Neutrophil (primary cell): ENCODE measurements at regions not wholly inside any gene's neighbourhood (a gene's known extent, or its start where the extent isn't known, plus 50 kb on each side); places are given as distances from the start of the nearest gene placed in this dataset.

Source experiments
- H3K27ac ChIP-seq: fragments of 200-600 bp; sonication (generic); 2 replicates; pipeline ENCODE4 v1.5.1; 2016; ENCODE audit warnings: mild to moderate bottlenecking, moderate library complexity
- H3K27me3 ChIP-seq: fragments of 200-600 bp; sonication (generic); 2 replicates; pipeline ENCODE4 v1.6.0; 2016; ENCODE audit warnings: mild to moderate bottlenecking
- H3K36me3 ChIP-seq: fragments of 200-600 bp; sonication (generic); 2 replicates; pipeline ENCODE4 v1.5.1; 2017
- H3K4me1 ChIP-seq, 2 experiments: fragments of 200-600 bp in 1 of 2; sonication (generic) in 1 of 2; 1 replicate in 1 of 2; 2 replicates in 1 of 2; pipeline versions ENCODE4 v1.5.1 to v1.6.1; 2013 to 2016; ENCODE audit warnings: low read depth in 1 of 2, low read length in 1 of 2, mild to moderate bottlenecking in 1 of 2, moderate library complexity in 1 of 2; ENCODE audit not compliant: control insufficient read depth in 1 of 2, insufficient read depth in 1 of 2
- H3K4me3 ChIP-seq, 2 experiments: fragments of 200-600 bp in 1 of 2; sonication (generic) in 1 of 2; 1 replicate in 1 of 2; 2 replicates in 1 of 2; pipeline ENCODE4 v1.5.1; 2013 to 2016; ENCODE audit warnings: low read depth in 1 of 2, low read length in 1 of 2, mild to moderate bottlenecking in 1 of 2, moderate library complexity in 1 of 2
- H3K9me3 ChIP-seq: fragments of 200-600 bp; sonication (generic); 2 replicates; pipeline ENCODE4 v1.5.1; 2016
- TF ChIP-seq, protein P1 (sequence below): fragments of 200-600 bp; sonication (generic); IDR thresholded peaks from 2 replicates; pipeline ENCODE4 v1.5.1; 2016; ENCODE audit warnings: antibody characterized with exemption

DNA sequence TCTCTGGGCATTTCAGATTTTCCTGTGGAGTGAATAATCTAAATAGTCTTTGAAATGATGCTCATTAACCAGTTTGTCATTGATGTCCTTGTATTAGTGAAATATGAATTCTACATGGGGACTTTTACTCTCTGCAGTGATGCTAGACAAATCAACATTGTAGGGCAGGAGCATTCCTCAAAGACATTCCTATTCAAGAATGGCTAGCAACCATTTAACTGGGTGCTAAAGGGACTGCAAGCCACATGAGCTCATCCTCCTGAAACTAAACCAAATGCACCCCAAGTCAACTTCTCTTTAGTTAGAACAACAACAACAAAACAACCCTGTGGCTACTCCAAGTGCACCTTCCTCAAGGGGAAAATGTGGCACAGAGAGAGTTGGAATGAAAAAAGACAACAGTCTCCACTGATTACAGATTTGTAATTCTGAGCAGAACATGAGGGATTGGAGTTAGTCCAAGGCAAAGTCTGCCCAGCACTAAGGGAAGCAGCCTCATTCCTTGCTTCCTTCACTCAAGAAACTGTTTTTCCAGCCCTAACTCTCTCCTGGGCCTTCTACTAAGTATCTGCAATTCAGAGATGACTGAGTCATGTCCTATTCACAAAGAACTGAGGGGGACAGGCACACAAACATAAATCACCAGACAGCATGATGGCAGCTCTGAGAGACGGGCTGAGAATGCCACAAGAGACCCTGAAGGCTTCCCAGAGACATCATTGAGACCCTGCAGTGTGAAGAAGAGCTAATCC lies 82.0 kb upstream of the WWC1 start:
- Histone ChIP-seq H3K9me3 (no peaks in the 10 kb centered on the region), H3K27me3 (no peaks in the 10 kb centered on the region), H3K27ac (no peak overlapping the region), H3K4me1 (no peaks in the 10 kb centered on the region), H3K4me3 (no peak overlapping the region), H3K36me3 (no peaks in the 10 kb centered on the region)
- TF ChIP-seq, protein P1, sequence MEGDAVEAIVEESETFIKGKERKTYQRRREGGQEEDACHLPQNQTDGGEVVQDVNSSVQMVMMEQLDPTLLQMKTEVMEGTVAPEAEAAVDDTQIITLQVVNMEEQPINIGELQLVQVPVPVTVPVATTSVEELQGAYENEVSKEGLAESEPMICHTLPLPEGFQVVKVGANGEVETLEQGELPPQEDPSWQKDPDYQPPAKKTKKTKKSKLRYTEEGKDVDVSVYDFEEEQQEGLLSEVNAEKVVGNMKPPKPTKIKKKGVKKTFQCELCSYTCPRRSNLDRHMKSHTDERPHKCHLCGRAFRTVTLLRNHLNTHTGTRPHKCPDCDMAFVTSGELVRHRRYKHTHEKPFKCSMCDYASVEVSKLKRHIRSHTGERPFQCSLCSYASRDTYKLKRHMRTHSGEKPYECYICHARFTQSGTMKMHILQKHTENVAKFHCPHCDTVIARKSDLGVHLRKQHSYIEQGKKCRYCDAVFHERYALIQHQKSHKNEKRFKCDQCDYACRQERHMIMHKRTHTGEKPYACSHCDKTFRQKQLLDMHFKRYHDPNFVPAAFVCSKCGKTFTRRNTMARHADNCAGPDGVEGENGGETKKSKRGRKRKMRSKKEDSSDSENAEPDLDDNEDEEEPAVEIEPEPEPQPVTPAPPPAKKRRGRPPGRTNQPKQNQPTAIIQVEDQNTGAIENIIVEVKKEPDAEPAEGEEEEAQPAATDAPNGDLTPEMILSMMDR, result no peak

DNA sequence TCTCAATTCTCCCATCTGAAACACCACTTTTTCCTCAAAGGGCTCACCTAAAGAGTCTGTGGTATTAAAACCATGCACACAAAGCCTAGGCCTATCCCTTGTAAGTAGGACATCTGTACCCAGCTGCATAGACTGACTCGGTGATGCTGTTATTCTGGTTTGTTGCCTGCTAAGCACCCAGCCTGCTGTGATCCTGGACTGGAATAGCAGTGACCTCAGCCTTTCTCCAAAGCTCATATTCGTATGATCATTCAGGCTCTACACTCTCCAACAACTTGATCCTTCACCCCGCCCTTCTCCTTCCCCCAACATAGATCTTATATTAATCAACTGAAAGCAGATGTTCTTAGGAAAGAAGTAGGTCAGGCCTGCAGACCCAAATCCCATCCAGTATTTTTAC lies 81.4 kb upstream of the WWC1 start:
- Histone ChIP-seq H3K27me3 (no peaks in the 10 kb centered on the region), H3K4me3 (no peak overlapping the region), H3K9me3 (no peaks in the 10 kb centered on the region), H3K36me3 (no peaks in the 10 kb centered on the region), H3K4me1 (no peaks in the 10 kb centered on the region), H3K27ac (no peak overlapping the region)
- TF ChIP-seq, protein P1, result no peak

DNA sequence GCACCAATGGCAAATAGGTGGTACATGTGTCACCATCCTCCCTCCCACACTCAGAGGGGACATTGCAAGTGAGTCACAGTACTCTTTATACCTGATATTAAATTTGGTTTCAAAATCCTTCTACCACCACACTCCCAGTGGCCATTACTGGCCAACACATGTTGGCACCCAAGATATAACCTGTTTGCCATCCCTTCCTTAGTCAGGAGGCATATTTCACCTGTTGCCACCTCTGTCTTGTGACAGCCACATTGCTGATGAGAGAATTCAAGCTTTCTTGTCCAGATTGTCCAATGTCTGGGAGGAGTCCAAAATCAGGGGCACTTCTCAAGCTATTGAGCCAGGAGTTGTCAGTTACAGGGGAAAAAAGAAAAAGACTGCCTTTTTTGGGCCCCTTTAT lies 80.2 kb upstream of the WWC1 start:
- H3K36me3 ChIP-seq, result no peaks in the 10 kb centered on the region
- H3K4me1 ChIP-seq, result no peaks in the 10 kb centered on the region
- H3K4me3 ChIP-seq, result no peak overlapping the region
- TF ChIP-seq, protein P1, result no peak
- H3K27ac ChIP-seq, result no peak overlapping the region
- no peaks in the 10 kb centered on the region for H3K9me3 ChIP-seq
- no peaks in the 10 kb centered on the region for H3K27me3 ChIP-seq

DNA sequence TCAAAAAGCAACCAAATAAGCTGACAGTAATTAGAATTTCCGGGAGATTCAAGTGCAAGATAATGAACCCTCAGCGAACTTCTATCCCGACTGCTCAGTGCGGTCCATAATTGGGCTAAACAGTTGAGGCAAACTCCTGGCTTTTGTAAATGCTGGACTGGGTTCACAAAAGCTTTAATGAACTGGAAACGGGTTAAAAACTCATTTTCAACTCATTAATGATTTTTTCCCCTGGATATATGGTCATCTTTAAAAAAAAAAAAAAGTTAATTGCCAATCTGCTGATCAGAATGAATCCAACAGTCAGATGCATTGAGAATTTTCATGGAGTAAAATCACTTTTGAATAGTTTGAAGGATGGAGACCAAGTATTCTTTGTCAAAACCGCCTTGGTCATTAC lies 79.5 kb upstream of the WWC1 start:
- no peaks in the 10 kb centered on the region for H3K9me3 ChIP-seq
- H3K27ac ChIP-seq, result no peak overlapping the region
- no peaks in the 10 kb centered on the region for H3K27me3 ChIP-seq
- H3K36me3 ChIP-seq, result no peaks in the 10 kb centered on the region
- TF ChIP-seq, protein P1, result no peak
- no peak overlapping the region for H3K4me3 ChIP-seq
- H3K4me1 ChIP-seq, result no peaks in the 10 kb centered on the region

DNA sequence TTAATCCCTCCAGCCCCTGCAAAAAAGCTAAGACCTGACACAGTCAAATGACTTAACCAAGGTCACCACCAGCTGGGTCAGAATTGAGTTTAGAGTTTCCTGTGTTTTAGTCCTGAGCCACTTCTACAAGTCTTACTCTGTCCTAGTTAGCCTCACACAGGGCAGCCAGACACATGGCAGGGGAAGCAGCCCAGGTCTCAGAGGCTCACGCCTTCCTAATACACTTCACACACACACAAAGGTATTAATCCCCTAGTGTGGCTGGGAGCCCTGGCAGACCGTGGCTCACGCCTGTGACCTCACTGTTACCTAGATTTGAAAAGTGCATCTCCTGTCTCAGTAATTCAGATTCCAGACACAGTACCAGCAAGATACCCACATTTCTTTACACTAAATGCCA lies 77.4 kb upstream of the WWC1 start:
- no peak overlapping the region for H3K27ac ChIP-seq
- no peaks in the 10 kb centered on the region for H3K27me3 ChIP-seq
- H3K4me1 ChIP-seq, result no peaks in the 10 kb centered on the region
- H3K9me3 ChIP-seq, result no peaks in the 10 kb centered on the region
- TF ChIP-seq, protein P1, result no peak
- no peaks in the 10 kb centered on the region for H3K36me3 ChIP-seq
- no peak overlapping the region for H3K4me3 ChIP-seq
